Keratinocyte (primary cell): ENCODE measurements at regions not wholly inside any gene's neighbourhood (a gene's known extent, or its start where the extent isn't known, plus 50 kb on each side); places are given as distances from the start of the nearest gene placed in this dataset.
A peak's percentile ranks its signal among the peaks of the same experiment; 100 is the strongest.

Source experiments
- DNase-seq: peaks from one replicate; pipeline ENCODE4 v3.0.0-alpha.2; 2011; ENCODE audit warnings: low read depth, missing footprints, low spot score
- FAIRE-seq: peaks from 2 replicates; lab custom pipeline; 2011; peaks lifted over from hg19 to GRCh38; lab: Jason Lieb, UNC
- H2AFZ ChIP-seq: 2 replicates; pipeline ENCODE4 v1.6.0; 2012; ENCODE audit warnings: low read length, control low read depth, inconsistent platforms; ENCODE audit not compliant: control insufficient read depth
- H3K27ac ChIP-seq: 2 replicates; pipeline ENCODE4 v1.5.1; 2011; ENCODE audit warnings: low read length; ENCODE audit not compliant: control insufficient read depth, insufficient read depth
- H3K27me3 ChIP-seq: 3 replicates; pipeline ENCODE4 v1.6.0; 2011; ENCODE audit warnings: low read length; ENCODE audit not compliant: control insufficient read depth, insufficient read depth; ENCODE audit errors: extremely low read depth
- H3K36me3 ChIP-seq, 2 experiments: 2 replicates in 1 of 2; 3 replicates in 1 of 2; pipeline ENCODE4 v1.5.1; 2011; ENCODE audit warnings: low read length in 2 of 2, mild to moderate bottlenecking in 1 of 2; ENCODE audit not compliant: control insufficient read depth in 2 of 2, insufficient read depth in 2 of 2; ENCODE audit errors: extremely low read depth in 1 of 2
- H3K4me1 ChIP-seq: 3 replicates; pipeline ENCODE4 v1.5.1; 2011; ENCODE audit warnings: low read length; ENCODE audit not compliant: control insufficient read depth, insufficient read depth; ENCODE audit errors: extremely low read depth
- H3K4me2 ChIP-seq: 3 replicates; pipeline ENCODE4 v1.6.0; 2011; ENCODE audit warnings: low read depth, low read length; ENCODE audit not compliant: control insufficient read depth, insufficient read depth; ENCODE audit errors: extremely low read depth
- H3K4me3 ChIP-seq, 3 experiments: fragments of 200-600 bp in 1 of 3; sonication (generic) in 1 of 3; 2 replicates in 2 of 3; 3 replicates in 1 of 3; pipeline ENCODE4 v1.5.1; 2011 to 2016; ENCODE audit warnings: low read length in 3 of 3, mild to moderate bottlenecking in 3 of 3, control low read depth in 2 of 3, inconsistent platforms in 1 of 3, low read depth in 1 of 3, mixed read lengths in 1 of 3, mixed run types in 1 of 3, moderate library complexity in 1 of 3; ENCODE audit not compliant: control insufficient read depth in 2 of 3, insufficient read depth in 2 of 3; ENCODE audit errors: extremely low read depth in 1 of 3
- H3K79me2 ChIP-seq: 2 replicates; pipeline ENCODE4 v1.6.0; 2012; ENCODE audit warnings: low read length; ENCODE audit not compliant: control insufficient read depth, insufficient read depth
- H3K9ac ChIP-seq: 3 replicates; pipeline ENCODE4 v1.6.0; 2011; ENCODE audit warnings: low read length; ENCODE audit not compliant: control insufficient read depth, insufficient read depth; ENCODE audit errors: extremely low read depth
- H3K9me1 ChIP-seq: 3 replicates; pipeline ENCODE4 v1.6.0; 2011; ENCODE audit warnings: low read length; ENCODE audit not compliant: control insufficient read depth, insufficient read depth; ENCODE audit errors: extremely low read depth
- H3K9me3 ChIP-seq: 2 replicates; pipeline ENCODE4 v1.5.1; 2012; ENCODE audit warnings: low read depth, low read length; ENCODE audit not compliant: control insufficient read depth
- H4K20me1 ChIP-seq: 3 replicates; pipeline ENCODE4 v1.6.0; 2011; ENCODE audit warnings: low read length; ENCODE audit not compliant: control insufficient read depth, insufficient read depth; ENCODE audit errors: extremely low read depth
- CTCF ChIP-seq, 3 experiments: IDR thresholded peaks in 1 of 3; conservative IDR thresholded peaks in 1 of 3; optimal IDR thresholded peaks in 1 of 3; 2 replicates in 2 of 3; 3 replicates in 1 of 3; pipeline versions ENCODE3 to v1.5.1; 2011; ENCODE audit warnings: low read length in 3 of 3, mild to moderate bottlenecking in 3 of 3, moderate library complexity in 2 of 3, control low read depth in 1 of 3, inconsistent platforms in 1 of 3; ENCODE audit not compliant: insufficient read depth in 2 of 3; ENCODE audit errors: extremely low read depth in 1 of 3
- EZH2 ChIP-seq: IDR thresholded peaks from one replicate; pipeline ENCODE4 v1.6.1; 2012; ENCODE audit warnings: inconsistent platforms, mild to moderate bottlenecking, low read length, moderate library complexity
- dilution Hi-C: fragments of 300-500 bp; cut with MboI; formaldehyde crosslinking; loops from one replicate; pipeline ENCODE4 v1.7.0; 2020; ENCODE audit warnings: low sequenced_read_pairs; ENCODE audit not compliant: extremely low pct_ligation_motif_present

GRCh38 chr13:84238381-84238780 is 356.1 kb upstream of the SLITRK1 start:
- Histone ChIP-seq H3K9me1 (no peaks in the 10 kb centered on the region), H3K4me2 (no peak overlapping the region), H3K36me3 (no peaks in the 10 kb centered on the region), H4K20me1 (no peaks in the 10 kb centered on the region), H3K79me2 (no peaks in the 10 kb centered on the region), H3K27me3 (no peaks in the 10 kb centered on the region), H3K4me1 (no peaks in the 10 kb centered on the region), H3K9me3 (no peaks in the 10 kb centered on the region), H3K27ac (no peak overlapping the region), H2AFZ (no peak overlapping the region), H3K4me3 (no peak overlapping the region), H3K9ac (no peak overlapping the region)
- DNase-seq (no peak), FAIRE-seq (no peak)
- no peak for TF ChIP-seq EZH2
- TF ChIP-seq CTCF (optimal IDR thresholded peaks at IDR 0.05 in 1 of 3, IDR thresholded peaks at IDR 0.05 in 1 of 3, conservative IDR thresholded peaks at IDR 0.05 in 1 of 3; ENCODE audit: extremely low read depth in 1 of 3, insufficient read depth in 2 of 3, low read length in 3 of 3): no peak
- dilution Hi-C loops: no loop called here

DNA sequence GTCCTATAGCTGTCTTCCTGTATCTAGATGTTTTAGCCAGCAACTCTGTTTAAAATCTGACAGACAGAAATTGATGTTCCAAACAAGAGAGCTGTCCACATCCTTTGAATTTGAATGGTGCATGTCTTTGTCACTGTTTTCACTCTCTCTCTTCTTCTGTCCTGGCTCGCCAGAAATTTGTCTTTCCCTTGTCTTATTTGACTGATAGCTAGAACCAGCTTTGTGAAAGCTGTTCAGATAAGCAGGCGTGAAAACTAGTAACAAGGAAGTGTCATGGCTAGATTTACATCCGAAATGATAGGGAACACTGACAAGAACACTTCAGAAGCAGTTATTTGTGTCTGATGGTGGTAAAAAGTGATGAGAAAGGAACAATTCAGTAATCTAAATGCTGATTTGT is 354.9 kb upstream of the SLITRK1 start:
- H3K27ac ChIP-seq: no peak overlapping the region
- H3K79me2 ChIP-seq: no peaks in the 10 kb centered on the region
- no peak for TF ChIP-seq EZH2
- TF ChIP-seq CTCF (optimal IDR thresholded peaks at IDR 0.05 in 1 of 3, IDR thresholded peaks at IDR 0.05 in 1 of 3, conservative IDR thresholded peaks at IDR 0.05 in 1 of 3; ENCODE audit: extremely low read depth in 1 of 3, insufficient read depth in 2 of 3, low read length in 3 of 3): no peak
- H4K20me1 ChIP-seq: no peaks in the 10 kb centered on the region
- no peaks in the 10 kb centered on the region for H3K9me1 ChIP-seq
- H2AFZ ChIP-seq: peak overlapping the region; percentile 4
- DNase-seq (no peak), FAIRE-seq (no peak)
- no peaks in the 10 kb centered on the region for H3K4me1 ChIP-seq
- H3K4me2 ChIP-seq: no peak overlapping the region
- H3K27me3 ChIP-seq: no peaks in the 10 kb centered on the region
- H3K36me3 ChIP-seq: no peaks in the 10 kb centered on the region
- H3K9ac ChIP-seq: no peak overlapping the region
- no peaks in the 10 kb centered on the region for H3K9me3 ChIP-seq
- H3K4me3 ChIP-seq: no peak overlapping the region
- dilution Hi-C loops: no loop called here
